GM11168 (cell line): ENCODE measurements at regions not wholly inside any gene's neighbourhood (a gene's known extent, or its start where the extent isn't known, plus 50 kb on each side); places are given as distances from the start of the nearest gene placed in this dataset.
"Not testable (repeated sequence)": the region's sequence is repeated elsewhere in the genome, so short reads cannot be mapped to it uniquely, and the experiment has no call there.

Experiments
- in situ Hi-C: fragments of 300-500 bp; cut with MboI; formaldehyde crosslinking; loops from one replicate; pipeline ENCODE4 v1.12.0; 2022; ENCODE audit warnings: low sequenced_read_pairs; ENCODE audit not compliant: unreplicated experiment

GRCh38 chr3:24545887-24546286 lies 51.2 kb upstream of the THRB start:
- in situ Hi-C loops = no loop called here

DNA sequence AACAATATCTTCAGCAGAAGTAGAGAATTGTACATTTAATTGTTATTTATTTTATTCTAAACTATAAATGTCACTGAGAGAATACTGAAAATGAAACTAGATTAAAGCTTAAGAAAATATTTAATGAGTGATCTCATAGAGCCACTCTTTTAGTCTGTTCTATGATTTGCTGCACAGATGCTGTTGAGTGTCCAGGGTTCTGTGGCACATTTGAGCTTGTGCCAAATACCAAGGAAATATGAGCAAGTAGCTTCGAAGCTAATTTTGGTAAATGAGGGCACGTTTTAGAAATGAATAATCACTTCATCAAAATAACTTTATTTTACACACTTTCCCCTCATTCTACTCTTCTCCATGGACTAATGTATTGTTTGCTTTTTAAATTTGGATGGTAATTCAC lies 53.6 kb upstream of the THRB start:
- in situ Hi-C loops = no loop called here

GRCh38 chr3:24550588-24550987 lies 55.9 kb upstream of the THRB start:
- in situ Hi-C loops = no loop called here

- in situ Hi-C loops = no loop called here
Observed at GRCh38 chr3:24551626-24552025, 57.0 kb upstream of the THRB start.

DNA sequence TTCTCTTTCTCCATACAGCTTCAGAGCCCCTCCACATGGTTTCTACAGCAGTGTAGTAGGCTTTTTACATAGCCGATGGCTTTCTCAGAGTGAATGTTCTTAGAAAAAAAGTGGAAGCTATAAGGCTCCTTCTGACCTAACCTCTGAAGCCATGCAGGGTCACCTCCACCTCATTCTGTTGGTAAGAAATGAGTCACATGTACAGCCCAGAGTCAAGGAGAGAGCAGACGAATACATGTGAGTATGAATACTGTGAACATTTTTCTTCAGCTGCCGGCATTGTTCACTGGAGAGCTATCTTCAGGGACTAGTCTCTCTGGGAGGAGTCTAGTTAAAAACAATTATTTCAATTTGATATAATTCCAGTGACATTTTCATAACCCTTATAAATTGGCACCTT lies 68.2 kb upstream of the THRB start:
- in situ Hi-C loops = no loop called here

DNA sequence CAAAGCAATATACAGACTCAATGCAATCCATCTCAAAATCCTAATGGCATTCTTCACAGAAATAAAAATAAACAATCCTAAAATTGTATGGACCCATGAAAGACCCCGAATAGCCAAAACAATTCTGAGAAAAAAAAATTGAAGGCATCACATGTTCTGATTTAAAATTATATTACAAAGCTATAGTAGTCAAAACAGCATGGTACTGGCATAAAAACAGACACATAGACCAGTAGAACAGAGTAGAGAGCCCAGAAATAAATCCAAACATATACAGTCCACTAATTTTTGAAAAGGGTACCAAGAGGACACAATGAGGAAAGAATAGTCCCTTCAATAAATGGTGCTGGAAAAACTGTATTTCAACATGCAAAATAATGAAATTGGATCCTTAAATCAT lies 70.4 kb upstream of the THRB start:
- in situ Hi-C loops = no loop called here

GRCh38 chr3:24565656-24566055 lies 71.0 kb upstream of the THRB start:
- in situ Hi-C loops = no loop called here

DNA sequence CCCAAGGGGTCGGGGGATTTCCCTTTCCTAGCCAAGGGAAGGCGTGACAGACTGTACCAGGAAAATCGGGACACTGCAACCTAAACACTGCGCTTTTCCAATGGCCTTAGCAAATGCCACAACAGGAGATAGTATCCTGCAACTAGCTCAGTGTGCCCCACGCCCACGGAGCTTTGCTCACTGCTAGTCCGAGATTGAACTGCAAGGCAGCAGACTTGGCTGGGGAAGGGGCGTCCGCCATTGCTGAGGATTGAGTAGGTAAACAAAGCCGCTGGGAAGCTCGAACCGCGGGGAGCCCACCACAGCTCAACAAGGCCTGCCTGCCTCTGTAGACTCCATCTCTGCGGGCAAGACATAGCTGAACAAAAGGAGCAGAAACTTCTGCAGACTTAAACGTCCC lies 72.3 kb upstream of the THRB start:
- in situ Hi-C loops = no loop called here

- in situ Hi-C loops = not testable (repeated sequence)
Observed at GRCh38 chr3:24572409-24572808, 77.8 kb upstream of the THRB start.

DNA sequence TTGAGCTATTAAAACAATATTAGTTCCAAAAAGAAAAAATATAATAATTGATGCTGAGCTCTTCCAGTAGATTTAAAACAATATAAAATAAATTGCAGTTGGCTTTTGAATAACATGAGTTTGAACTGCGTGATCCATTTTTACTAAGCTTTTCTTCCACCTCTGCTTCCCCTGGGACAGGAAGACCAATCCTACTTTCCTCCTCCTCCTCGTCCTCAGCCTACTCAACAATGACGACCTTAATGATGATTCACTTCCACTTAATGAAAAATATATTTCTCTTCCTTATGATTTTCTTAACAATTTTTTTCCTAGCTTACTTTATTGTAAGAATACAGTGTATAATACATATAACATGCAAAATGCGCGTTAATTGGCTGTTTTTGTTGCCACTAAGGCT lies 78.9 kb upstream of the THRB start:
- in situ Hi-C loops = no loop called here

GRCh38 chr3:24578324-24578723 lies 83.7 kb upstream of the THRB start:
- in situ Hi-C loops = no loop called here

GRCh38 chr3:24578951-24579421 lies 84.3 kb upstream of the THRB start:
- in situ Hi-C loops = no loop called here

GRCh38 chr3:24582431-24583403 lies 88.1 kb upstream of the THRB start:
- in situ Hi-C loops = no loop called here

DNA sequence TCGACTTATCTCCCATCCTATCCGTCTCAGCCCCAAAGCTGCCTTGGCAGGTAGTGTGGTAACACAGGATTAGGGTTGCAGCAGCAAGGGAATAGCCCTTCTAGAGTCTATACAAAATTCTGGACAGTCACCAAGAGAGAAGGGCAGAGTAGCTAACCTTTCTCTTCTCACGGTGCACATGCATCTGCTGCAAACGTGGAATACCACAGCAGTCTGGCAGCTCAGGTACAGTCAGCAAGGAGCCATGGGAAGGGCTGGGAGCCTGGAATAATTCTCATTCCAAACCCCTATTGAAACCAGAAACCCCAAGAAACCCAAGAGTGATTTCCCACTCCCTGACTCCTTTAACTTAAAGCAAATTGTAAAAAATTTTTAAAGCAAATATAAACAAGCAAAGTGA lies 92.3 kb upstream of the THRB start:
- in situ Hi-C loops = no loop called here

DNA sequence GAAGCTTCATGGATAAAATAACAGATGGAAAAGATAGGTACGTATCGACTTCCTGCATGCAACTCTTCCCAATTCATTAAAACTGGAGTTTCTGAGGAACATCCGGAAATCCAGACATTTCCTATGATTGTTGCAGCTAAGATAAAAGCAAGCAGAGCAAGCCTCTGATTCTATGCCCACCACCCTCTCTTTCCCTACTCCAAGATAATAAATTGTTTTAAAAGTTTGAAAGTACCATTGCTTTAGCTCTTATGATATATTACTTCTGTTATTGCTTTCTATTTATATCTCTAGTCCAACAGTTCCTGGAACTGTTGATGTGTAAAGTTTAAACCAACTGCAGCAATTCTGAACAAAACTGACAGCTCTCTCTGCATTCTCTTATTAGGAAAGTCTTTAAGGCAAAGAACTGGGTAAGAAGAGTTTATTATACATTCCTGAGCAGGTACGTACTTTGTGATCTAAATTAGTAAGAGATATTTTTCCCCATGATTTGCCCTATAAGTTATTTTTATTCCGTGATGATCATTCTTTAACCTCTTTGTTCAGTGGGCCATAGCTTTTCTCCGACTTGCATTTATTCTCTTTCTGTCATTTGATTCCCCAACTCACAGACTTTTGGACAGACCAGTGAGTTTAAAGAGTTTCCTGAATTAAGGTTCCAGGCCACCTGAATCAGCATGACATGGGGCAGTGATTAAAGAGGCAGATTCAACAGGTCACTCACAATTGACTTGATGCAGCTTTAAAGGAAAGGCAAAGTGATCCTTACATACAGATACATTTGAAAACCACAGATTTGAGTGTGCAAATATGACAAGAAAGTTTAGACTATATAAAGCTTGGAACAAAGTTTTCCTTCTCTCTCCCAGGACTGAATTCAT lies 94.2 kb upstream of the THRB start:
- in situ Hi-C loops = no loop called here

- in situ Hi-C loops = no loop called here
Observed at GRCh38 chr3:24589513-24589851, 94.8 kb upstream of the THRB start.

- in situ Hi-C loops = no loop called here
Observed at GRCh38 chr3:24589931-24590880, 95.6 kb upstream of the THRB start.

DNA sequence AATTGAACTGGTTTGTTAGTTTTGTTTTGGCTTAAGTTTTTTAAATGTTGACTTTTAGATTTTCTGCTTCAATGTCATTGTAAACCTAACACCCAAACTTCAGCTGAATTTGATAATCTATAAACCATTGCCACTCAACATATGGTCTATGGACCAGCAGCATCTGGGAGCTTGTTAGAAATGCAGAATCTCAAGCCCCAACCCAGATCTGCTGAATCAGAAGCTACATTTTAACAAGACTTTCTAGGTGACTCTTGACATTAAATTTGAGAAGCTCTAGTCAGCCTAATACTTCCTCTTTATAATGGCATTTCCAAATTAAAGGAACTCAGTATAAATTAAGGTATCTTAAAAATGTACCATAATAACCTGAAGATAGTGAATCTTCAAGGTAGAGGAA lies 96.5 kb upstream of the THRB start:
- in situ Hi-C loops = no loop called here

DNA sequence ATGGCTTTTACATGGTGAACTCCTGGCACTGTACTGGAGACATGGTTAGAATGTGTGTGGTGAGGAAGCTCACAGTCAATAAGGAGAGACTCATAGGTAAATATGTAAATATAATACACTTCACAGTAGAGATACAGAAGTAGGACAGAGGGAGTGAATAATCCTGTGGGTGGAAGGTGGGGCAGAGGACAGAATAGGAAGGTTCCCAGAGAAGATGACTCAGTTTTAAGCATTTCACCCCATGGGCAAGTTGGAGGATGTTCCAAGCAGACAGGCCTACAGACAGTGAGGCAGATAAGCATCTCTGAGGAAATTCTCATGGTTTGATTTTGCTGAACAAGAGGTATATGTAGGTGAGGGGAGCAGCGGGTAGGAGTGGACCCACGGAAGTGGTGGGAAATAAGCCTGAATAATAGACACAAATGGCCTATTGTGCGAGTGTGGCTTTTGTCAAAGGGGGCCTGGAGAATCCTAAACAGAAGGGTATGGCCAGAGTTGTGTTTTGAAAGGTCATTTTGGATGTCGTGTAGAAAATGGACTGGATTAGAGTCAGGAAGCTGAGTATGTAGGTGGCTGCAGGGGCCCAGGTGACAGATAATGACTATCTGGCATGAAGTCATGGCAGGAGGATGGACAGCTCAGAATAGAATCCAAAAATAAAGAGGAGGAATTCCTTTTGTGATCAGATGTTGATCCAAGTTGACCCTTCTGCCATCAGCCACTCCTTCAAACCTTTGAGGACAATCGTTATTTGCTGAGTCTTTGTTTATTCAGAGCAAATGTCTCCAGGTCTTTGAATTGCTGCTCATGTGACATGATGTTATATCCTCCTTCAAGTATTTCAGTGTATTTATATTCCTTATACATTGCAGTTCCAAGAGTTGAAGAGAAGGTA lies 97.3 kb upstream of the THRB start:
- in situ Hi-C loops = no loop called here
